Inflammatory macrophage treated with lipopolysaccharide for 1 hour (primary cell): ENCODE measurements at regions not wholly inside any gene's neighbourhood (a gene's known extent, or its start where the extent isn't known, plus 50 kb on each side); places are given as distances from the start of the nearest gene placed in this dataset.
A peak's percentile ranks its signal among the peaks of the same experiment; 100 is the strongest.

Experiments used
- DNase-seq, 2 donors: peaks; one replicate each; pipeline ENCODE4 v3.0.0-alpha.2; 2020 to 2022

DNA sequence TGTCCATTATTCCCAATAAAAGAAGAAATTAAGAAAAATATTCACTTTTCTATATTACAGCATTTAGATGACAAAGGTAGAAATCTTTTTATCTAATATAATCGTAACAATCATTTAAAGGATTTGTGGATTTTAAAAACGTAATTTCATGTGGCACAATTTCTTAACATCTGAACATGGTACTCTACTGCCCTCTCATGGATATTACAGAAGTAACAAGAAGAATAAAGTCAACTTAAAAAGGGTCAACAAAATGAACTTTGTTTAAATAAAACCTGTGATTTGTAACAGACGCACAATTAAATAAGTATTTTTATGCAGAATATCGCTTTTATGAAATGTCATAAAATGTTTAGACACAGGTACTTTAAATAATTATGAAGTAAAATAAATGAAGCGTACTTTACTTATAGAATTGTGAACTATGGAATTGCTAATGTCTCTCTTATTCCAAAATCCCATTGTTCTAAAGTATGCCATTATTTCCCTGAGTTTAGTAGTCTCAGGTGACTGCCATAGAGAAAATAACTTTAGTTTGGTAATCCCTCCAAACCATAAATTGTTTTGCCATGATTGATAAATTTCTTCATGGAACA is 366.8 kb upstream of the ZNF385D start:
- peak; percentile 34 to 63 for DNase-seq

DNA sequence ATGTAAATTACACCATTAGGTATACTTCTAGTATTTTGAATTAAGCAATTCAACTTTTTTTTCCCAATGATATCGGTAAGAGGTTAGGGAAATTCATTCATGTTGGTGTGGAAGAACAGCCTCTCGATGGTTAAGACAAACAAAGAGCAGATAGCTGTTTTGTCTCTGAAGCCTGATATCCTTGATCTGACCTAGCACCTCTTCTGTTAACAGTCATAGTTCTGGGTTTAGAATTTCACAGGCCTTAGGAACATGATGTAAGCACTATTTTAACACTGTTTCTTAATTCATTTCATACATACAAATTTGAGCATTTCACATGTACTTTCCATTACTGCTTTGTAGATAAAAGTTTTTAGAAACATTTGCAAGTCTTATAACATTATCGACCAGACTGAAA is 367.5 kb upstream of the ZNF385D start:
- DNase-seq: no peak

DNA sequence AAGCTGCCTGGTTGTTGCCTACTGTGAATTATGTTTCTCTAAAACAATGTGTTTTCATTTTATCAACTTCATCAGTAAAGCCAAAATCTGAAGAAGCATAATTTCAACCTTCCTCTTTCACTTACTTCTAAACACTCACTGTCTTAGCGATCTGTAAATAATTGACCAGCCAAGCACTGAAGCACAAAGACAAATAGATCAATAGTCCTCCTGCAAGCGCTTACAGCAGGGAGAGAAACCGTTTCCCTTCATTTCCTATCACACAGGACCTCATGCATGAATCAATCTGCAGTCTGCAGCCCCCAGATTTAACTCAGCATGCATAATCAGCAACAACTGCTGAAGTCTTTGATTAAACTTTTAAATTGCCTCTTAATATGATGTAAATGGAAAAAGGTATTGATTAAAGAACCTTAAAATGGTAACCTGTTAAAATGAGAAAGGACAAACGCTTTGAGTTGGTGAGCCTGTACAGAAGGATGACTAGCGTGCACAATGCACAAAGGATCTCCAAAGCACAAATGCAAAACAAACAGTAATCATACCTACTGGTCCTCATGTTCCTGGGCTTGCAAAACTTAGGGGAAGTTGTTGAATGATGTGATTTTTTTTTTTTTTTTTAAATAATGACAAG is 370.2 kb upstream of the ZNF385D start:
- DNase-seq: no peak

DNA sequence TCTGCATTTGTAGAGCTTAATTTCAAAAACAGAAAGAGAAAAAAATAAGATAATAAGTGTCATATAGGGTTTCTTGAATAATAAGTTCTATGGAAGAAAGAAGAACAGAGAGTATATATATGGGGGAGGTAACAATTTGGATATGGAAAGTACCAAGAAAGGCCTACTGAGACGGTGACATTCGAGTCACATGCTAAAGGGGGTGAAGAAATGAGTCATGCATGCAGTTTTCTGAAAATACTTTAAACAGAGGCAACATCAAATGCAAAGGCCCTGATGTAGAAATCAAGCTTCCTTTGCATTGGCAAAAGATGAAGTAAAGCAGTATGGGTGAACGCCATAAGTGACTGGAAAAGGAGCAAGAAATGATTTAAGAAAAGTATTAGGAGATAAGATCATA is 371.6 kb upstream of the ZNF385D start:
- peak; percentile 42 to 83 for DNase-seq

DNA sequence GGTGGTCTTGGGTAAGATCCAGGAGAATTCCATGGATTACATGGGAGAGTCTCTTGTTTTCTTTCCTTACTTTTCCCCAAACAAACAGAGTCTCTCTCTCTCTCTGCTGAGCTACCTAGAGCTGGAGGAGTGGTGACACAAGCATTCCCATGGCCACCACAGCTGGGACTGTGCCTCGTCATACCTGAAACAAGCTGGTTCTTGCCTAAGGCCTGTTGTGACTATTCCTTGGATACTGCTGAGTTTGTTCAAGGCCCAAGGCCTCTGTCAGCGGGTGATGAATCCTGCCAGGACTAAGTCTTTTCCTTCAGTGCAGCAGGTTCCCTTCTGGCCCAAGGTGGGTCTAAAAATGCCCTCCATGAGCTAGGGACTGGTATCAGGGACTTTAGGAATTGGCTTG is 378.1 kb upstream of the ZNF385D start:
- DNase-seq: no peak

DNA sequence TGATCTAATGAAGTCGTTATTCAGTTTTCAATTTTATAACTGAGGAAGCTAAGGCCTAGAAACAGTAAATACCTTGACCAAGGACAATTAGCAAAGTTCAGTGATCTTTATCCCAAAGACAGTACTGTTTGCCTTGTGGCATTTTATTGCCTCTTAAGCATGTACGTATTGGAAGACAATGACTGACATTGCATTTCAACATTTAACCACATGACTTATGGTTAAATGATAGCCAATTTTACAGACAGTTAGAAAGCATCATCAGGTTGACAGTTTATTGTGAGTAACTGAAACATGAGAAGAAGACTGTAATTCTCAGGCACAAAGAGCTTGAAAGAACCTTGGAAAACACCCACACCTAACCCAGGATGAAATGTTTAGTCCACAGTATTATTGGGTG is 390.8 kb upstream of the ZNF385D start:
- DNase-seq: no peak

DNA sequence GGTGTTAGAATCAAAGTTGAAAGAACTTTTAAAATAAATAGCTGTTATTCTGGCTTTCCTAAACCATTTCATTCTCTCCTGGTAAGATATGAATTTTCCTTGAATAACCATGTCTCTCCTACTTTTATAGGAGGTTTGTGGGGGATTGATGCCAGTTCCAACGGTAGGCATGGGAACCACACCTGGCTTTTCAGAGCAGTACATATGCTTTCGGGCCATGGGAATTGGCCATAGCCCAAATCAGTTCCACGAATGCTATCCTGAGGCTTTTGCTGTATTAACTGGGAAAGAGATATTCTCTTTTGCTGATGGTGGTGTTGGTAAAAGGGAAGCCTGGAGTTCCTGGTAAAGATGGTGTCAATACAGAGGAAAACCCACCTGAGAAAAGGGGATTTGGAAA is 396.2 kb upstream of the ZNF385D start:
- DNase-seq: no peak

DNA sequence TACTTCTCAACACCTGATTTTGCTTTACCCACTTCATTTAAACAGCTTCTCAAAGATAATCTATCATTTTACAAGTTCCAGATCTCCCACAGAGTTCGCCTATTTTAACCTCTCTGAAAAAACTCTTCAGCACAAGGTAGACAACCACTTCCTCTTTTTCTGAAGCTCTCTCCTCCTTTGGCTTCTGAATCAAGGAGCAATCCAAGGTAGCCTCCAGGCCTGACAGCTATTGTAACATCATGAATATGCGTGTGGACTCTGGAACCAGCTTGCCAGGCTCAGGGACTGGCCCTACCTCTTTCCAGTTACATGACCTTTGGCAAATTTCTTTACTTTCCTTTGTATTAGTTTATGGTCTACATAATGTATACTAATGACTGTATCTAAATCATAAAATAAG is 405.9 kb upstream of the ZNF385D start:
- no peak for DNase-seq

DNA sequence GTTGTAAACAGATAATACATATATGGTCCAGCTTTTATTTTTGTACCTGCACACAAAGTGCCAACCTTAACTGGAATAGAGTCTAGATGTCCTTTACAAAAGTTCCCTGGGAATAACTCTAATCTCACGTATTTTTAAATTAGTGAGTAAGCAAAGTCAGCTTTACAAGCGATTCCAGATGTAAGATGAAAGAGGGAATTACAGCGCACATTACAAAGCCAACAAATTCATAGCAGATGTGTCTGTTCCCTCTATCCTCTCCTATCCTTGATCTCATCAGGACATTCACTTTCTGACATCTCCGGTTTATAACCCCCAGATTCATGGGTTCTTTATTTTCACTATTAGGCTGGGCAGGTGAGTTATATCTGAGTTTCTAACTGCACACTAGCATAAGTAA is 406.8 kb upstream of the ZNF385D start:
- DNase-seq: no peak

DNA sequence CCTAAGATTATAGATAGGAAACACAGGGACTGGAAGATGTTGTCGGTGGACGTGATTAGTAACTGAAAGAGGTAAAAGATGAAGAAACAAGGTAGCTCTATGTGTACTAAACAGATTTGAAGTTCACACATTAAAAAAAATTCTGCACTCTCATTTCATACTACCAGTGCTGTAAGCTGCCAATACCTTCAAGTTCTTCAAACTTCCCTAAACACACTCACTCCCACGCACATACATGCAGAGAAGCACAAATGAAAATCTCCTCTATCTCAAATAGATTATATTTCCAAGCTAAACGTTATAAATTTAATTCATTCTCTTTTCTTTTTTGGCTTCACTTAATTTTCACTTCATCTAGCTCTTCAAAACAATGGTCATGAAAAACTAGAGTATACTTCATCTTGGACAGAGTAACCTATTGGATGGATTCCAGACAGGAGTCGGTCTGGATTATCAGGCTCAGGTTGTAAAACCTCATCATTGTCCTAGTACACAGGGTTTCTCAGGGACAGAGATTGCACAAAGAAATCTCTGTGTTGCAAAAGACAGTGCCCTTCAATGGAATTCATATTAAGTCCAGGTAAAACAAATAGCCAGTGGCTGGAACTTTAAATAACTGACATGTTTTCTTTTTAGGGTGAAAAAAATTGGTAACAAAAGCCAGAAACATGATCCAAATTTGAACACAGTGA is 408.1 kb upstream of the ZNF385D start:
- no peak for DNase-seq

DNA sequence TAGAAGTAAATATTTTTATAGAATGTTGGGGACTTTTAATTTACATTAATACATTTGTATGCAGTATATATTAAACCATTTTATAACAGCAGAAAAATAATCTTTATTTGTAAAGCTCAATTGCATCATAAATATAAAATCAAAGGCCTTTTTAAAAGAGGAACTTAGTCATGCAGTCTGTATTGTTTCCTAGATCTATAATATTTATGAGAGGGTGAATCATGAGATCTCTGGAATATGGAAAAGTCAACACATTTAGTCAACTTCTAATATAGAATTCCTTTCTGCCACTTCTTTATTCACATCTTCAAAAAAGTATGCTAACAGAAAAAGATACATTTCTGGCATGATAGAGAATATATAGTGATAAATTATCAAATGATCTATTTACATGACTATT is 410.3 kb upstream of the ZNF385D start:
- no peak for DNase-seq

DNA sequence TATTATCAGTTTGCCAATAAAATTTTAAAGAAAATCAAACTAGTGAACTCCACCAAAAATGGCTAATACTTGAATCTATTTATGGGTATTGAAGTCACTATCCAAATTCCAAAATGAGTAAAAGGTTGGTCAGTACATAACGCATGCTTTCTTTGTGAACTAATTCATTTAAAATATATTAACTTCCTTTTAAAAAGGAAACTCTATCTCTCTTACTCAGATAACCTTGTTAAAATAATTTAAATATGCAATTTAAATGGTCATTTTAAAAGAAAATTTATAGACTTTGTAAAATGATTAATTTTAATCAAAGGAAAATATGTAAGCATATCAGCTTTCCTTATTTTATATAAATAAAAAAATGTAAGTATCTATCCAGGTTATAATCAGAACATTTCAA is 419.4 kb upstream of the ZNF385D start:
- DNase-seq: no peak

DNA sequence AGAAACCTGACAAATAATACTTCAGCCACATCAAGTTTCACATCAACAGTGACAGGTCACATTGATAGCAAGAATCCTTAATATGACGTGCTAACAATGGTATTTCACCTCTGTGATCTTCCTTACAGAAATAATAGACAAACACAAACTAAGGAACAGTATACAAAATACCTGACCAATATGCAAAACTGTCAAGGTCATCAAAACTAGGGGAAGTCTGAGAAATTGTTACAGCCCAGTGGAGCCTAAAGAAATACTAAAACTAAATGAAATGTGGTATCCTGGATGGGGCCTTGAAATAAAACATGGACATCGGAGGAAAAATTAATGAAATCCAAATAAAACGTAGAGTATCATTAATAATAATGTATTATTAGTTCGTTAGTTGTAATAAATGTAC is 422.0 kb upstream of the ZNF385D start:
- no peak for DNase-seq

DNA sequence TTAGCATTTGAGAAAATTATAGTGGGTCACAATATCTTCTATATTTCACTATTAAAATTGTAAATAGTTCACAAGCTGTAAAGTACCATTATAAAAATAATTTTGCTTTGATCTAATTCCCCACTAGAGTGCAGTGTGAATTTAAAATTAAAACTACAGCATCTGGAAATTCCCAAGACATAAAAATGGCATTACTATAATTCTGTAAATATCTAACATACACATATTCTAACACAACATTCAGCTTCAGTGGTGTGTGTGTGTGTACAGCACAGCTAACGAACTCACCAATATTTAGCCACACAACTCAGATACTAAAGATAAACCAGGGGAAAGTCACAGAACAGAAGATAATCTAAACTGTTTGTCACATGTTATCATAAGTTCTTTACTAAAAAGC is 424.9 kb upstream of the ZNF385D start:
- peak in 1 of 2 donors; percentile 15 for DNase-seq

DNA sequence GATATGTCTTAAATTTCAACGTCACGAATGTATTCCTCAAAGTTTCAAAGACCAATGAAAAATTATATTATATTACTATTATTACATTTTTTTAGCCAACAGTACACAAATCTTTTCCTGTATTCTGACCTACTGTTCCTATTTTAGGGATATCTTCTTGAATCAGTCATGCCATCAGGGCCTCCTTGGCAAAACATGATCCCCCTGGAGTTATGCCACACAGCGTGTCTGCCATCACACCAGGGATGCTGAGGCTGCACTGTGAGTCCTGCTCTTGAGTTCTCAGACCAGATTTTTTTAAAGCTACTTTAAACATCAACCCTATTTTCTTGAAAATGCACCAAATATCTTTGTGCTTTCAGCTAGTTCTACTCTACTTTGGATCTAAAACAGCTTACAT is 425.9 kb upstream of the ZNF385D start:
- no peak for DNase-seq

DNA sequence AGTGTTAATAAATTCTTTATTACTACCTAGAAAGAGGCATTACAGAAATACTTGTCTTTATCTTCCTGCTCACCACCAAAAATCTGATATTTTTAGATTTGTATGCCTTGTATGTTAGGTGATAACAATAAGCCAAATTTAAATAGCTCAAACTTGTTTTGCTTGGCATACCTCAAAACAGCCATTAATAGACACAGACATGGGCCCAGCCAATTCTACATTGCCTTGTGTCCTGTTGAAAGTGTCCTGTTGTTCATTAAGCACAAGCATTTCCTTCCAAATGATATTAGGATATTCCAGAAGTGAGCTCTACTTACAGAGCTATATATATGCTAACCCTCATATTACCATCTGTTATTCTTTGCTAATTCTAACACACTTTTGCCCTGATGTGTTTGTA is 438.6 kb upstream of the ZNF385D start:
- no peak for DNase-seq

DNA sequence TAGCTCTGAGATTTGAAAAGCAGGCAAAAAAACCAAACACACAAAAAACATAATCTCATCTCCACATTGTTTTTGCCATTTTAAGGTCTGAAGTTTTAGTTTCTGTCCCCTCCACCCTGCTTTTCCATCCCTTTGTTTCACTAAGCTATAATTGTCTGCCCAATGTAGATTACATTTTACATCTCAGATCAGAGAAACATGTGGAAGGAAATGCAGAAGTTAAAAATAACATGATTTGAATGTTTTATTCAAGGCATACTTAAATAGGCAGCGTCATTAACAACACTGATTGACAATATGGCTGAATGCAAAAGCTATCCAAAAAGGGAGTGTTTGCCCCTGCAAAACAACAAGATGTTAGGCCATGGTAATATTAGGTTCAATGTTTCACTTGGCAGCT is 448.1 kb upstream of the ZNF385D start:
- DNase-seq: no peak

DNA sequence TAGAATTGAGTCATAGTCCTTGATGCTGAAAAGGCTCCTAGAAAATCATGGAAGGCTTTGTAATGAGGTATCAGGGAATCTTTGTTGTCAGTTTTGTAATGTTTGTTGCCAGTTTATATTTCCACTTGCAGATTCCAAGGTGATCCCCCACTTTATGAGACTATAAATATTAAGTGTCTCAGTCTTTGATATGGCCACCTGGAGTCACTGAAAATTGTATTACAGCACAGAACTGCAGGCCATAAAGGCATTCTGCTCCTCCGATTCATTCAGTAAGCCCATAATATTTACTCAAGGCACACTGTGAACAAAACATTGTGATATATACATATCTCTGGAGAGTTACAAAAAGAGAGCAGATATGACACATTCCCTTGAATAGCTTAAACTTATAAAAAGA is 457.8 kb upstream of the ZNF385D start:
- no peak for DNase-seq

DNA sequence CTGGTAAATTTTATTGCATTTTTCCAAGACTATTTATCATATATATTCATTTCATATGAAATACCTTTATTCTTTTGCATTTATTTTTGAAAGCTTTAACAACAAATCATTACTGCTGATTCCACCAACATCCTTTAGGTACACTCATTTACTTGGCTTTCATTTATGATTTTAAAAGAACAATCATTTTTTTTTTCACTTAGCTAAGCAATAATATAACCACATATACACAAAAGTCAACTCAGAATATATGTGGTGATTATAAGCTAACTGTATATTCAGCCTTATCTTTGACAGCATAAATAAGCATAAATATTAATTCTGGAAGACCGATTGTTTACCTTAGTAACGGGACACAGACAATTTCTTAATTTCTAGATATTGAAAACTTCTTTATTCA is 458.6 kb upstream of the ZNF385D start:
- no peak for DNase-seq

DNA sequence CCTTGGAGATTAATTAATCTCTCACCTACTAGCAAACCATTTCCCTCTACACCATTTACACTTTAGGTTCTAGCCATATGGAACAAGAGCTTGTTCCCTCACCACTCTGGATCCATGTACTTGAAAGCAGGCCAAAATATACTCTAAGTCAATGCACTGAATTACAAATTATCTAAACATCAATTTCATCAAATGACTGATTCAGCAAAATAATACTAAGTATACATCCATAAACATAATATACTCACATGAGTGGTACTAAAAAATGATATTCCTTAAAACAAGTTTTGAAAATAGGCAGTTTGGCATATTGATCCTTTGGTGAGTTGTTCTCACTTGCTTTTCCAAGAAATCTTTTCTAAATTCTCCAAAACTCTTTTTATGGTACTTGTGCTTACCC is 459.7 kb upstream of the ZNF385D start:
- DNase-seq: no peak

DNA sequence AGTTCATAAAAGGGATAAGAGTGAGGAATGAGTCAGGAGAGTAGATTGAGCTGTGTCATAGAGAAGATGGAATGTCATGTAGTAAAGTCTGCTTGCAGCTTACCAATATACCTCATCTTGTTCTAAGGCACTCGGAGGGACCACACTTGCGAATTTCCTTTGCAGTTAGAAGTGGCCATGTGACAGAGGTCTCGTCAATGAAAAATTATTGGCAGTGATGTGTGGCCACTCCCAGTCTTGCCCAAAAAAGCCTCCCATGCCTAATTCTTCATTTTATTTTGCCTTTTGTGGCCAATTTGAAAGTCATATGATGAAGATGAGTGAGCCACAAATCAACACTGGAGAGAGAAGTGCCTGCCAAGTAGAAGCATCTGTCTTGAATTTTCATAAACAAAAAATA is 465.6 kb upstream of the ZNF385D start:
- DNase-seq: no peak

DNA sequence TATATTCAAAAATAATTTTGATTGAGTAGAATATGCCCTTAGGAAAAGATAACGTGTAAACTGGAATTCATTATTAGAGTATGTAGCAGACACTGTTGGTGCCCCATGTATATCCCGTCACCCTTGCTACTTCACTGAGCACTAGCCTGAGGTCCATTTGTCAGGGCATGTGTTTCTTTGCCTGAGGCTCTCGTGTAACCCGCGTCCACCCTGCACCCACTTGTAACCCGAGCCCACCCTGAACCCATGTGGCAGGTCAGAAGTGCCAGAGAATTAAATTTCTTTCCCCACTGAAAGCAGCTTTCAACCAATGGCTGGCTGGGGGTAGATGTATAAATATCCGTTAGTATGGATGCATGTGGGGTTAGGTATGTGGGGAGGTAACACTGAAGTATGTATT is 474.2 kb upstream of the ZNF385D start:
- DNase-seq: no peak

DNA sequence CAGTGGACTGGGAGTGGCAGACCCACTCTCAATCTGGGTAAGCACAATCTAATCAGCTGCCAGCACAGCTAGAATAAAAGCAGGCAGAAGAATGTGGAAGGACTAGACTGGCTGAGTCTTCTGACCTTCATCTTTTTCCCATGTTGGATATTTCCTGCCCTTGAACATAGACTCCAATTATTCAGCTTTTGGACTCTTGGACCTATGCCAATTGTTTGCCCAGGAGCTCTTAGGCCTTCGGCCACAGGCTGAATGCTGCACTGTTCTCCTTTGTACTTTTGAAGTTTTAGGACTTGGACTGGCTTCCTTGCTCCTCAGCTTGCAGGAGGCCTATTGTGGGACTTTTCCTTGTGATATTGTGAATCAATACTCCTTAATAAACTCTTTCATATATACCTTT is 477.7 kb upstream of the ZNF385D start:
- no peak for DNase-seq

DNA sequence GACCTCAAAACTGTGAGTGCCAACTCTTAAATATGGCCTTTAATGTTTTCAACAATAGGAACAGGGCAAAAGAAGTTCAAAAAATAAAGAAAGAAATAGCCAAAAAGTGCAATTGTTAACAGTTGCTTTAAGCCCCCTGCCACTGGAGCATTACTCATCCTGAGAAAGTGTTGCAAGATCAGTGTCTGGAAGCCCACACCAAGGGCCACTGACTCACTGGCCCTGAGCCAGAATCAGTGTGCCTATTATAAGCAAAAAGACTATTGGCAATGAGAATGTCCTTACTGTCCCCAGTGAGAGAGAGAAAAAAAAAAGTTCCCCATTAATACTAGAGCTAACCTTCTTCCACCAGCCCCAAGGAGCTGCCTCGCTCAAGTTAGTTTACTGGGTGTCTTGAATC is 480.1 kb upstream of the ZNF385D start:
- DNase-seq: no peak
